ENCODE measurements at regions not wholly inside any gene's neighbourhood (a gene's known extent, or its start where the extent isn't known, plus 50 kb on each side); places are given as distances from the start of the nearest gene placed in this dataset.

GRCh38 chr1:239297910-239298309, 88.5 kb upstream of the CHRM3 start:
- intact Hi-C loops (cut with micrococcal nuclease) (no loop called here), dilution Hi-C loops (cut with MboI; ENCODE audit: extremely low pct_ligation_motif_present, low sequenced_read_pairs) (no loop called here)
- DNase-seq (ENCODE audit: low read depth, low spot score) (no peak), FAIRE-seq (no peak)
- no peak overlapping the region for H3K9ac ChIP-seq (replicated peaks; ENCODE audit: extremely low read depth, insufficient read depth, low read length)
- H3K36me3 ChIP-seq (ENCODE audit: control insufficient read depth in 2 of 2, extremely low read depth in 1 of 2, insufficient read depth in 2 of 2, low read length in 2 of 2) = no peaks in the 10 kb centered on the region
- no peak overlapping the region for H2AFZ ChIP-seq (ENCODE audit: low read depth, low read length)
- BruUV-seq (replicated peaks) = no TSS peak
- no peaks in the 10 kb centered on the region for H3K27me3 ChIP-seq (ENCODE audit: control insufficient read depth in 2 of 2, insufficient read depth in 2 of 2, low read length in 2 of 2)
- no peak overlapping the region for H3K4me2 ChIP-seq (ENCODE audit: insufficient read depth, low read length)
- H3K9me3 ChIP-seq (replicated peaks; ENCODE audit: control insufficient read depth, insufficient read depth, low read length) = peaks cover 6% of the 10 kb centered on the region
- no peak overlapping the region for H3K27ac ChIP-seq (ENCODE audit: insufficient read depth, low read depth, low read length)
- ChIA-PET CTCF (no interaction called here), POLR2A (no interaction called here)
- TF ChIP-seq JUN (IDR thresholded peaks at IDR 0.05; ENCODE audit: borderline replicate concordance, insufficient read depth, insufficient read length, low read depth) = no peak
- TF ChIP-seq MAX (IDR thresholded peaks at IDR 0.05; ENCODE audit: insufficient read depth, insufficient read length) = no peak
- no peak for TF ChIP-seq MYC (IDR thresholded peaks at IDR 0.05; ENCODE audit: low read depth, low read length)
- TF ChIP-seq FOS (IDR thresholded peaks at IDR 0.05; ENCODE audit: borderline replicate concordance, insufficient read depth, low read length) = no peak
- H3K4me1 ChIP-seq (ENCODE audit: control insufficient read depth, extremely low read depth, insufficient read depth, low read length) = no peaks in the 10 kb centered on the region
- H3K4me3 ChIP-seq (replicated peaks in 1 of 3; ENCODE audit: insufficient read depth in 1 of 3, low read depth in 1 of 3, low read length in 3 of 3) = no peak overlapping the region
- no peaks in the 10 kb centered on the region for H4K20me1 ChIP-seq (replicated peaks; ENCODE audit: control insufficient read depth, extremely low read depth, insufficient read depth, low read length)
- H3K9me1 ChIP-seq (replicated peaks; ENCODE audit: control insufficient read depth, extremely low read depth, insufficient read depth, low read length) = no peaks in the 10 kb centered on the region
- H3K79me2 ChIP-seq (ENCODE audit: control insufficient read depth, insufficient read depth, low read length) = no peaks in the 10 kb centered on the region

- Histone ChIP-seq H3K36me3 (ENCODE audit: control insufficient read depth in 2 of 2, extremely low read depth in 1 of 2, insufficient read depth in 2 of 2, low read length in 2 of 2) (no peaks in the 10 kb centered on the region), H2AFZ (ENCODE audit: low read depth, low read length) (no peak overlapping the region), H3K4me2 (ENCODE audit: insufficient read depth, low read length) (no peak overlapping the region), H4K20me1 (replicated peaks; ENCODE audit: control insufficient read depth, extremely low read depth, insufficient read depth, low read length) (no peaks in the 10 kb centered on the region), H3K9me3 (replicated peaks; ENCODE audit: control insufficient read depth, insufficient read depth, low read length) (peaks cover 4% of the 10 kb centered on the region), H3K9ac (replicated peaks; ENCODE audit: extremely low read depth, insufficient read depth, low read length) (no peak overlapping the region), H3K27me3 (ENCODE audit: control insufficient read depth in 2 of 2, insufficient read depth in 2 of 2, low read length in 2 of 2) (no peaks in the 10 kb centered on the region), H3K4me3 (replicated peaks in 1 of 3; ENCODE audit: insufficient read depth in 1 of 3, low read depth in 1 of 3, low read length in 3 of 3) (no peak overlapping the region), H3K9me1 (replicated peaks; ENCODE audit: control insufficient read depth, extremely low read depth, insufficient read depth, low read length) (no peaks in the 10 kb centered on the region), H3K4me1 (ENCODE audit: control insufficient read depth, extremely low read depth, insufficient read depth, low read length) (no peaks in the 10 kb centered on the region), H3K27ac (ENCODE audit: insufficient read depth, low read depth, low read length) (no peak overlapping the region), H3K79me2 (ENCODE audit: control insufficient read depth, insufficient read depth, low read length) (no peaks in the 10 kb centered on the region)
- ChIA-PET CTCF (no interaction called here), POLR2A (no interaction called here)
- DNase-seq (ENCODE audit: low read depth, low spot score) (no peak), FAIRE-seq (no peak)
- no TSS peak for BruUV-seq (replicated peaks)
- intact Hi-C loops (cut with micrococcal nuclease) (no loop called here), dilution Hi-C loops (cut with MboI; ENCODE audit: extremely low pct_ligation_motif_present, low sequenced_read_pairs) (no loop called here)
- TF ChIP-seq CTCF (IDR thresholded peaks at IDR 0.05; ENCODE audit: extremely low read depth in 1 of 2, insufficient read depth in 1 of 2, low read depth in 1 of 2, low read length in 2 of 2) = no peak
- TF ChIP-seq GATA2 (IDR thresholded peaks at IDR 0.05; ENCODE audit: insufficient read depth, insufficient read length, low read depth, low read length) = no peak
Measured at GRCh38 chr1:239293350-239294110, 92.8 kb upstream of the CHRM3 start.

All from endothelial cell of umbilical vein (primary cell).